Heart left ventricle (tissue), 16 donors: ENCODE measurements at regions not wholly inside any gene's neighbourhood (a gene's known extent, or its start where the extent isn't known, plus 50 kb on each side); places are given as distances from the start of the nearest gene placed in this dataset.
"Not testable (repeated sequence)": the region's sequence is repeated elsewhere in the genome, so short reads cannot be mapped to it uniquely, and the experiment has no call there.

Source experiments
- ATAC-seq, 4 donors: fragments of 200-7000 bp; cut with Tn5 transposase; one replicate each; pipeline ENCODE4 v1.9.1; 2020 to 2022; ENCODE audit warnings: moderate library complexity in 4 of 4, mild to moderate bottlenecking in 3 of 4, moderate number of reproducible peaks in 1 of 4
- DNase-seq, 5 donors: peaks; one replicate each; pipeline ENCODE4 v3.0.0-alpha.2; 2020
- H3K27ac ChIP-seq, 12 donors: fragments of 200-600 bp; sonication (generic) in 4 of 12; one replicate each; pipeline versions ENCODE4 v1.5.0 to v1.8.0; 2016 to 2022; ENCODE audit warnings: mild to moderate bottlenecking in 2 of 12
- H3K27me3 ChIP-seq, 9 donors: fragments of 200-600 bp; sonication (generic) in 2 of 9; one replicate each; pipeline versions ENCODE4 v1.5.1 to v1.8.0; 2016 to 2022; ENCODE audit warnings: mild to moderate bottlenecking in 3 of 9
- H3K36me3 ChIP-seq, 9 donors: fragments of 200-600 bp; sonication (generic) in 2 of 9; one replicate each; pipeline versions ENCODE4 v1.5.0 to v1.8.0; 2018 to 2022; ENCODE audit warnings: mild to moderate bottlenecking in 2 of 9
- H3K4me1 ChIP-seq, 12 donors: fragments of 200-600 bp; sonication (generic) in 4 of 12; one replicate each; pipeline versions ENCODE4 v1.5.0 to v1.8.0; 2016 to 2022; ENCODE audit warnings: mild to moderate bottlenecking in 3 of 12
- H3K4me3 ChIP-seq, 12 donors: fragments of 200-600 bp; sonication (generic) in 4 of 12; one replicate each; pipeline versions ENCODE4 v1.5.0 to v1.8.0; 2017 to 2022; ENCODE audit warnings: mild to moderate bottlenecking in 9 of 12, moderate library complexity in 4 of 12
- H3K9me3 ChIP-seq, 12 donors: fragments of 200-600 bp; sonication (generic) in 4 of 12; one replicate each; pipeline versions ENCODE4 v1.5.0 to v1.8.0; 2016 to 2022; ENCODE audit warnings: mild to moderate bottlenecking in 1 of 12
- POLR2A ChIP-seq, 2 donors: fragments of 450-650 bp; IDR thresholded peaks; one replicate each; pipeline ENCODE4 v1.6.1; 2017; ENCODE audit warnings: antibody characterized with exemption in 2 of 2, mild to moderate bottlenecking in 2 of 2, moderate library complexity in 2 of 2
- WGBS, 4 donors: extraction: QIAGEN DNeasy Blood & Tissue Kit in 2 of 4; methylation state at CpG; one replicate each; pipeline versions ENCODE4 v1.1.5 to v1.1.7; 2013 to 2018; 5-methylcytosine and 5-hydroxymethylcytosine counted together
- intact Hi-C, 10 donors: fragments of 100-400 bp; cut with DNase I; formaldehyde crosslinking; loops; one replicate each; pipeline versions ENCODE4 v1.11.1 to v1.14.2; 2022
- TF ChIP-seq, protein P1 (sequence below), 12 donors: fragments of 200-600 bp; sonication (generic) in 4 of 12; IDR thresholded peaks; one replicate each; pipeline versions ENCODE4 v1.5.0 to v1.8.0; 2018 to 2022; ENCODE audit warnings: antibody characterized with exemption in 12 of 12, mild to moderate bottlenecking in 5 of 12
- donor health status: ischemic (EF 13 %, LVEDD 7.1; RV severe dilation, severe dysfunction).
- donor health status: healthy with polysubstance abuse.
- donor health status: DM: no; HTN: yes; CAD: no.
- donor health status: DM: no; HTN: no; CAD: no.
- donor health status: ischemic (EF 25% LVEDD 6.9; RV normal size, moderate dysfunction).
- donor health status: ischemic (EF 25% LVEDD 5.7; RV mildly dilated, moderate dysfunction).
- donor health status: healthy.
- donor health status: DM: yes; HTN: yes; CAD: no.
- donor health status: ischemic (EF 35%, LVEDD 5.7; RV mildly dilated, moderate dysfunction).
- donor health status: nonischemic (EF 11% LVEDD 7.7; RV severe dilation, severe dysfunction).
- donor health status: DM: yes; HTN: yes; CAD: no.
- donor health status: PGD.
- donor health status: ischemic (EF 29% LVEDD 5.4; RV normal size, mild dysfunction).
- donor health status: nonischemic (EF 23%, LVEDD 6.1; RV moderate dilation, normal function).

DNA sequence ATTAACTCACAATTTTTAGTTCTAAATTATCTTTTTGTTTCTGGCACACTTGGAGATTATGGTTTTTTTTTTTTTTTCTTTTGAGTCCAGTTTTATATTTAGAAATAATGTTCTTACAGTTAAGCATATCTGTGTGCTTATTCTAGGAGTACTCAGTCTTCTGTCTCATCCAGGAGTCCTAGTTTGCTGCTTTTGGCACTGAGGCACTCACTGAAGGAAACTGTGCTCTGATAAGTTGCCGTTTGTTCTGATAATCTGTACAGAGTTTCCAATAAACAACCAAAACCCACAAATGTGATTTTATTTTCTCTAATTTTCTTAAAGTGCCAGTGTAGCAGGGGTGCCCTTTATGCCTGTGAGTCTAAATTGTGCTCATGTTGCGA lies 251.0 kb downstream of the LRRC70 start:
- peaks cover 0 to 16% (median 0%) of the 10 kb centered on the region in 12 donors for H3K9me3 ChIP-seq
- 46 to 52% (median 47%) methylated on average over 2 of the region's 2 CpGs for WGBS, 4 donors
- ATAC-seq (peak in 2 of 4 donors; percentile 51 to 53), DNase-seq (no peak)
- H3K27ac ChIP-seq = peak overlapping the region in 1 of 12 donors; percentile 24
- no peak overlapping the region for H3K4me3 ChIP-seq
- no peak for TF ChIP-seq POLR2A (IDR thresholded peaks at IDR 0.05)
- TF ChIP-seq, protein P1, sequence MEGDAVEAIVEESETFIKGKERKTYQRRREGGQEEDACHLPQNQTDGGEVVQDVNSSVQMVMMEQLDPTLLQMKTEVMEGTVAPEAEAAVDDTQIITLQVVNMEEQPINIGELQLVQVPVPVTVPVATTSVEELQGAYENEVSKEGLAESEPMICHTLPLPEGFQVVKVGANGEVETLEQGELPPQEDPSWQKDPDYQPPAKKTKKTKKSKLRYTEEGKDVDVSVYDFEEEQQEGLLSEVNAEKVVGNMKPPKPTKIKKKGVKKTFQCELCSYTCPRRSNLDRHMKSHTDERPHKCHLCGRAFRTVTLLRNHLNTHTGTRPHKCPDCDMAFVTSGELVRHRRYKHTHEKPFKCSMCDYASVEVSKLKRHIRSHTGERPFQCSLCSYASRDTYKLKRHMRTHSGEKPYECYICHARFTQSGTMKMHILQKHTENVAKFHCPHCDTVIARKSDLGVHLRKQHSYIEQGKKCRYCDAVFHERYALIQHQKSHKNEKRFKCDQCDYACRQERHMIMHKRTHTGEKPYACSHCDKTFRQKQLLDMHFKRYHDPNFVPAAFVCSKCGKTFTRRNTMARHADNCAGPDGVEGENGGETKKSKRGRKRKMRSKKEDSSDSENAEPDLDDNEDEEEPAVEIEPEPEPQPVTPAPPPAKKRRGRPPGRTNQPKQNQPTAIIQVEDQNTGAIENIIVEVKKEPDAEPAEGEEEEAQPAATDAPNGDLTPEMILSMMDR (IDR thresholded peaks at IDR 0.05) = no peak
- no peaks in the 10 kb centered on the region for H3K36me3 ChIP-seq
- H3K27me3 ChIP-seq = no peaks in the 10 kb centered on the region
- H3K4me1 ChIP-seq = peaks cover 0 to 20% (median 0%) of the 10 kb centered on the region in 12 donors
- intact Hi-C loops = no loop called here

DNA sequence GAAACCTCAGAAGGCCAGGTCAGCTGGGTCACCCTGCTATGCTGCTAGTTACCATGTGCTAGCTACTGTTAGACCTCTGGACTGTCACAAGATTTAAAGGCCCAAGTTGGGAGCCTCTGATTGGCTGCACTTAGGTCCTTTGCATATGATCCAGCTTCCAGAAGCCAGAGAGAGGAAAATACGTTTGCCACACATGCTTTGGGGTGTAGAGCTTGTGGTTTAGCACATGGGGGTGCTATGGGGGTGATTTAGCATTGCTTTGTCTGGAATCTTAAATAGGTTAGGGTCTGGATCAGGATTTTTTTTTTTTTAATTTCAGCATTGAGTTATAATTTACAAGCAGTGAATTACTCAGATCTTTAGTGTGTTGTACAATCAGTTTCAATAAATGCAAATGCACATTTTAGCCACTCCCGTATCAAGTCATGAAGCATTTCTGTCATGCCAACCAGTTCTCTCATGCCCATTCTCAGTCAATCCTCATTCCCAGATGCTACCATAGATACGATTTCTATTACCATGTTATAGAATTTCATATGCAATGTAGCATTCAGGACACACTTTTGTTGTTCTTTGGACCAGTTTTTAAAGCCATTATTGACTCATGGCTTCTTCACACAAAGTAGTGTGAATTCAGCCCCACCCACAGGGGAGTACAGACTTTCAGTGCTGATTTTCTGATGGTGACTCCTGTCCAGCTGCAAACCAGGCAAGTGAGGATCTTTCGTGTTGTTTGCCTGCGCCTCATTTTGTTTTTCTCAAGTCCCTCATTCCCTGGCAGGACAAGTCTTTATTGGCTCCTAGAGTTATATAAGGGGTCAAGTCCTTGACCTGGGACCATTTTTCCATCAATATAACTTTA lies 250.4 kb downstream of the LRRC70 start:
- WGBS, 4 donors = 54 to 66% (median 60%) methylated on average over 5 of the region's 5 CpGs
- DNase-seq = no peak
- Histone ChIP-seq H3K4me3 (no peak overlapping the region), H3K36me3 (no peaks in the 10 kb centered on the region), H3K27ac (peak overlapping the region in 1 of 12 donors; percentile 24), H3K4me1 (peaks cover 0 to 20% (median 0%) of the 10 kb centered on the region in 12 donors), H3K9me3 (peaks cover 0 to 16% (median 0%) of the 10 kb centered on the region in 12 donors), H3K27me3 (no peaks in the 10 kb centered on the region)
- no peak for ATAC-seq
- intact Hi-C loops = no loop called here
- TF ChIP-seq POLR2A (IDR thresholded peaks at IDR 0.05) = no peak
- TF ChIP-seq, protein P1 (IDR thresholded peaks at IDR 0.05) = no peak

DNA sequence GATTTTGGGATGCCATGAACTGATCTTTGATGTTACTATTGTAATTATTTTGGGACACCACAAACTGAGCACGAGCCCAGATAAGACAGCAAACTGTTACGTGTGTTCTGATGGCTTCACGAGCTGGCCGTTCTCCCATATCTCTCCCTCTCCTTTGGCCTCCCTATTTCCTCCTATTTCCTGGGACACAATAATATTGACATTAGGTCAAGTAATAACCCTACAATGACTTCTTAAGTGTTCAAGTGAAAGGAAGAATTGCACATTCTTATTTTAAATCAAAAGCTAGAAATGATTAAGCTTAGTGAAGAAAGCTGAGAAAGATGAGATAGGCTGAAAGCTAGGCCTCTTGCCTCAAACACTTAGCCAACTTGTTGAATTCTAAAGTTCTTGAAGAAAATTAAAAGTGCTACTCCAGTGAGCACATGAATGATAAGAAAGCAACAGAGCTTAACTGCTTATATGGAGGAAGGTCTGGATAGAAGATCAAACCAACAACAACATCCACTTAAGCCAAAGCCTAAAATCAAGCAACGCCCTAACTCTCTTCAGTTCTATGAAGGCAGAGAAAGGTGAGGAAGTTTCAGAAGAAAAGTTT lies 247.1 kb downstream of the LRRC70 start:
- Histone ChIP-seq H3K9me3 (peaks cover 0 to 16% (median 0%) of the 10 kb centered on the region in 12 donors), H3K4me3 (no peak overlapping the region), H3K36me3 (no peaks in the 10 kb centered on the region), H3K27ac (no peak overlapping the region), H3K27me3 (no peaks in the 10 kb centered on the region), H3K4me1 (peaks cover 0 to 15% (median 0%) of the 10 kb centered on the region in 12 donors)
- DNase-seq (no peak), ATAC-seq (no peak)
- intact Hi-C loops = no loop called here
- 65 to 80% (median 75%) methylated on average over 5 of the region's 5 CpGs for WGBS, 4 donors
- TF ChIP-seq POLR2A (IDR thresholded peaks at IDR 0.05) = no peak
- TF ChIP-seq, protein P1 (IDR thresholded peaks at IDR 0.05) = no peak

DNA sequence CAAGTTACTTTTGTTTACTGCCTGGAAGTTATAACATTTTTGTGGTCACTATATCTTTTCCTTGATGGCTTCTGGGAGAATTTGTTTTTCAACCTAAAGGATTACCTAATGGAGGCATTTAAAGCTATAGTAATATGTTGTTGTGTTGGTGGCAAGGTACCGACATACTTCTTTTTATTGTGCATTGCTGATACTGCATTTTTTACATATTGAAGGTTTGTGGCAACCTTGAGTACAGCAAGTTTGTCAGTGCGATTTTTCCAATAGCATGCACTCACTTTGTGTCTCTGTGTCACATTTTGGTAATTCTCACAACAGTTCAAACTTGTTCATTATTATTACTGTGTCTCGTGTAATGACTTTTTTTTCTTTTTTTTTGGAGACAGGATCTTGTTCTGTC lies 246.3 kb downstream of the LRRC70 start:
- ATAC-seq (no peak), DNase-seq (no peak)
- H3K27ac ChIP-seq = no peak overlapping the region
- TF ChIP-seq, protein P1 (IDR thresholded peaks at IDR 0.05) = no peak
- TF ChIP-seq POLR2A (IDR thresholded peaks at IDR 0.05) = no peak
- 83 to 93% (median 87%) methylated on average over 3 of the region's 3 CpGs for WGBS, 4 donors
- peaks cover 0 to 16% (median 0%) of the 10 kb centered on the region in 12 donors for H3K9me3 ChIP-seq
- no peaks in the 10 kb centered on the region for H3K36me3 ChIP-seq
- intact Hi-C loops = no loop called here
- H3K4me1 ChIP-seq = peaks cover 0 to 8% (median 0%) of the 10 kb centered on the region in 12 donors
- H3K4me3 ChIP-seq = no peak overlapping the region
- H3K27me3 ChIP-seq = no peaks in the 10 kb centered on the region

DNA sequence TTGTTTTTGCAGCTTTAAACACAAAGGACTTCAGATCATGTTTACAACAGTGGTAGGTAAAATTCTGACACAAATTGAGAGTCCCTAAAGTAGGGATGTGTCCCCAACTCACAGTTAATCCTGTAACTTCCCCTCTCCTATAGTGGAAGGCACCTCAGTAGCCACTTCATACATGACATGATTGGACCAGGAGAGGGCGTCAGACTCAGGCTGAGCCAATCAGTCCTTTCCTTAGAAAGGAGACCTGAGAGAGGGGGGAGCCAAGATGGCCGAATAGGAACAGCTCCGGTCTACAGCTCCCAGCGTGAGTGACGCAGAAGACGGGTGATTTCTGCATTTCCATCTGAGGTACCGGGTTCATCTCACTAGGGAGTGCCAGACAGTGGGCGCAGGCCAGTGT lies 238.4 kb downstream of the LRRC70 start:
- 76 to 100% (median 95%) methylated on average over 1 to 6 of the region's 8 CpGs for WGBS, 4 donors
- H3K4me1 ChIP-seq, H3K36me3 ChIP-seq, H3K27ac ChIP-seq, DNase-seq, ATAC-seq, intact Hi-C loops, H3K9me3 ChIP-seq, H3K27me3 ChIP-seq, H3K4me3 ChIP-seq: not testable (repeated sequence)
